Sigmoid colon (tissue), 6 donors: ENCODE measurements at regions not wholly inside any gene's neighbourhood (a gene's known extent, or its start where the extent isn't known, plus 50 kb on each side); places are given as distances from the start of the nearest gene placed in this dataset.

ENCODE experiments used
- DNase-seq: peaks from one replicate; pipeline ENCODE4 v3.0.0-alpha.2; 2019
- H3K27ac ChIP-seq, 4 donors: fragments of 200-600 bp; sonication (generic); one replicate each; pipeline ENCODE4 v1.5.1; 2016 to 2019; ENCODE audit warnings: mild to moderate bottlenecking in 1 of 4
- H3K27me3 ChIP-seq, 3 donors: fragments of 200-600 bp; sonication (generic); one replicate each; pipeline ENCODE4 v1.5.1; 2019; ENCODE audit warnings: mild to moderate bottlenecking in 1 of 3
- H3K36me3 ChIP-seq, 4 donors: fragments of 200-600 bp; sonication (generic); one replicate each; pipeline ENCODE4 v1.5.1; 2016 to 2019
- H3K4me1 ChIP-seq, 4 donors: fragments of 200-600 bp; sonication (generic); one replicate each; pipeline ENCODE4 v1.5.1; 2017 to 2019
- H3K4me3 ChIP-seq, 4 donors: fragments of 200-600 bp; sonication (generic); one replicate each; pipeline ENCODE4 v1.5.1; 2017 to 2019; ENCODE audit warnings: mild to moderate bottlenecking in 2 of 4, moderate library complexity in 1 of 4
- H3K9me3 ChIP-seq, 4 donors: fragments of 200-600 bp in 3 of 4; sonication (generic) in 3 of 4; one replicate each; pipeline versions ENCODE4 v1.5.1 to v1.6.1; 2013 to 2019
- EP300 ChIP-seq, 4 donors: sonication (generic); formaldehyde crosslinking; IDR thresholded peaks; one replicate each; pipeline ENCODE4 v1.6.1; 2017; ENCODE audit warnings: antibody characterized with exemption in 4 of 4
- POLR2A ChIP-seq, 2 donors: fragments of 450-650 bp; IDR thresholded peaks; one replicate each; pipeline ENCODE4 v1.6.1; 2016; ENCODE audit warnings: antibody characterized with exemption in 2 of 2, mild to moderate bottlenecking in 2 of 2, moderate library complexity in 2 of 2
- POLR2AphosphoS5 ChIP-seq, 4 donors: sonication (generic); formaldehyde crosslinking; IDR thresholded peaks; one replicate each; pipeline ENCODE4 v1.6.1; 2017; ENCODE audit warnings: antibody characterized with exemption in 4 of 4
- WGBS, 2 donors: extraction: QIAGEN DNeasy Blood & Tissue Kit; methylation state at CpG; one replicate each; pipeline ENCODE4 v1.1.7; 2013; 5-methylcytosine and 5-hydroxymethylcytosine counted together
- intact Hi-C: fragments of 100-400 bp; cut with DNase I; formaldehyde crosslinking; loops from one replicate; pipeline ENCODE4 v1.15.1; 2023
- TF ChIP-seq, protein P1 (sequence below), 4 experiments: fragments of 450-650 bp in 3 of 4; fragments of 200-600 bp in 1 of 4; IDR thresholded peaks; one replicate each; pipeline ENCODE4 v1.5.1; 2016 to 2019; ENCODE audit warnings: antibody characterized with exemption in 4 of 4, mild to moderate bottlenecking in 3 of 4, moderate library complexity in 2 of 4
- donor health status: healthy with polysubstance abuse.
- donor health status: healthy.

DNA sequence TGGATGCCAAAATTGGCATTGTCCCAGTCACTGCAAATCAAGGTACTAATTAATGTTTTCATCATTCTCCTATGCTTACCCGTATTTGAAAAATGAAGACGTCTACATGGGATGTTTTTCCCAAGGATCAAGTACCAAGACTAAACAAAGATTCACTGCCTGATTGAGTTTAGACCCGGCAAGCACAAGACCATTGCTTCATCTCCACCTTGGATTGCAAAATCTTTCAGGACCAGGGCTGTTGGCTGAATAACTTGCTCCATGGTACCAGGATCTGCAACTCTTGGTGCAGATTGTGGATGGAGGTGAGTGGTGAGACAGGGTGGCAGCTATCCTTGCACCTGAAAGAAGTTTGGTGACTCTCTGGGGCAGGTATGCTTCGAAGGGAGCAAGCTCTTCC, 122.5 kb upstream of the ETS2 start:
- DNase-seq = no peak
- Histone ChIP-seq H3K36me3 (no peaks in the 10 kb centered on the region), H3K27ac (no peak overlapping the region), H3K27me3 (peaks cover 0 to 2% (median 0%) of the 10 kb centered on the region in 3 donors), H3K4me1 (no peaks in the 10 kb centered on the region), H3K9me3 (no peaks in the 10 kb centered on the region), H3K4me3 (no peak overlapping the region)
- TF ChIP-seq POLR2AphosphoS5 (IDR thresholded peaks at IDR 0.05) = no peak
- TF ChIP-seq POLR2A (IDR thresholded peaks at IDR 0.05) = no peak
- TF ChIP-seq EP300 (IDR thresholded peaks at IDR 0.05) = no peak
- TF ChIP-seq, protein P1, sequence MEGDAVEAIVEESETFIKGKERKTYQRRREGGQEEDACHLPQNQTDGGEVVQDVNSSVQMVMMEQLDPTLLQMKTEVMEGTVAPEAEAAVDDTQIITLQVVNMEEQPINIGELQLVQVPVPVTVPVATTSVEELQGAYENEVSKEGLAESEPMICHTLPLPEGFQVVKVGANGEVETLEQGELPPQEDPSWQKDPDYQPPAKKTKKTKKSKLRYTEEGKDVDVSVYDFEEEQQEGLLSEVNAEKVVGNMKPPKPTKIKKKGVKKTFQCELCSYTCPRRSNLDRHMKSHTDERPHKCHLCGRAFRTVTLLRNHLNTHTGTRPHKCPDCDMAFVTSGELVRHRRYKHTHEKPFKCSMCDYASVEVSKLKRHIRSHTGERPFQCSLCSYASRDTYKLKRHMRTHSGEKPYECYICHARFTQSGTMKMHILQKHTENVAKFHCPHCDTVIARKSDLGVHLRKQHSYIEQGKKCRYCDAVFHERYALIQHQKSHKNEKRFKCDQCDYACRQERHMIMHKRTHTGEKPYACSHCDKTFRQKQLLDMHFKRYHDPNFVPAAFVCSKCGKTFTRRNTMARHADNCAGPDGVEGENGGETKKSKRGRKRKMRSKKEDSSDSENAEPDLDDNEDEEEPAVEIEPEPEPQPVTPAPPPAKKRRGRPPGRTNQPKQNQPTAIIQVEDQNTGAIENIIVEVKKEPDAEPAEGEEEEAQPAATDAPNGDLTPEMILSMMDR (IDR thresholded peaks at IDR 0.05) = no peak
- 81 to 82% methylated on average over 4 of the region's 4 CpGs for WGBS, 2 donors
- intact Hi-C loops = no loop called here

DNA sequence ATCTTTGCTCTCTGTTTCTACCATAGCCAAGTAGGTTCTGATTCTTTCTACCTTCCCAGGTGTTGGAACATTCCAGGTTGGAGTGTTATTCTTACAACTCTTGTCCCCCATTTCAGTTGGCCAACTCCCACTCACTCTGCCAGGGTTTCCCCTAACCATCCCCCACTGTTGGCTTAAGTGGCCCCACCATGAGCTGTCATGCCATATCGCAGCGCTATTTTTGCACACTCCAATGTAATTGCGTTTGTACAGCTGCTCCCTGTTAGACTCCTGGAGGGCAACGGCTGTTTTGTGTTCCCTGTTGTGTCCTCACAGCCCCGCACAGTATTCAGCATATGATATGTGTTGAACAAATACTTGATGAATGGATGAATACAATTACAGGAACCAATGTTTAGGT, 117.7 kb upstream of the ETS2 start:
- H3K9me3 ChIP-seq = peaks cover 0 to 3% (median 0%) of the 10 kb centered on the region in 4 donors
- DNase-seq = no peak
- H3K27ac ChIP-seq = no peak overlapping the region
- no peaks in the 10 kb centered on the region for H3K36me3 ChIP-seq
- H3K27me3 ChIP-seq = no peaks in the 10 kb centered on the region
- intact Hi-C loops = no loop called here
- no peak overlapping the region for H3K4me3 ChIP-seq
- TF ChIP-seq, protein P1 (IDR thresholded peaks at IDR 0.05) = no peak
- TF ChIP-seq EP300 (IDR thresholded peaks at IDR 0.05) (no peak), POLR2A (IDR thresholded peaks at IDR 0.05) (no peak), POLR2AphosphoS5 (IDR thresholded peaks at IDR 0.05) (no peak)
- no peaks in the 10 kb centered on the region for H3K4me1 ChIP-seq
- WGBS, 2 donors = 40 to 76% methylated on average over 5 of the region's 5 CpGs

DNA sequence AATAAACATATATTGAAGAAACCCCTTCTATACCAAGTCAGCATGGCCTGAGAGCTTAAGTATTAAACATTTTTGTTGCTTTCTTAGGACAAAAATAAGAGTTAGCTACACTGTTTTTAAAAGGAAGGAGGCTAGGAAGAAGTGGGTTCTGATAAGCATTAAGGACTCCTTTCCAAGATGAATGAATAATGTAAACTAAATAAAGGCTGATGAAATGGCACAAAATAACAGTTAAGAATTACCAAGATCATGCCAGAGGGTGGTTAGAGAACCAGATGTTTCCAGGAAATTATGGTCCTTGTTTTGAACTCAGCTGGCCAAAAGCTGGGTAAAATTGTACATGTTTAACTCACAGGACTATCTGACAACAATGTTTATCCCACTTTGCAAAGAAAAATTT, 114.1 kb upstream of the ETS2 start:
- no peaks in the 10 kb centered on the region for H3K27me3 ChIP-seq
- no peaks in the 10 kb centered on the region for H3K36me3 ChIP-seq
- no peaks in the 10 kb centered on the region for H3K4me1 ChIP-seq
- H3K4me3 ChIP-seq = no peak overlapping the region
- intact Hi-C loops = no loop called here
- TF ChIP-seq, protein P1 (IDR thresholded peaks at IDR 0.05) = no peak
- TF ChIP-seq EP300 (IDR thresholded peaks at IDR 0.05) (no peak), POLR2A (IDR thresholded peaks at IDR 0.05) (no peak), POLR2AphosphoS5 (IDR thresholded peaks at IDR 0.05) (no peak)
- DNase-seq = no peak
- H3K27ac ChIP-seq = no peak overlapping the region
- peaks cover 0 to 3% (median 0%) of the 10 kb centered on the region in 4 donors for H3K9me3 ChIP-seq

DNA sequence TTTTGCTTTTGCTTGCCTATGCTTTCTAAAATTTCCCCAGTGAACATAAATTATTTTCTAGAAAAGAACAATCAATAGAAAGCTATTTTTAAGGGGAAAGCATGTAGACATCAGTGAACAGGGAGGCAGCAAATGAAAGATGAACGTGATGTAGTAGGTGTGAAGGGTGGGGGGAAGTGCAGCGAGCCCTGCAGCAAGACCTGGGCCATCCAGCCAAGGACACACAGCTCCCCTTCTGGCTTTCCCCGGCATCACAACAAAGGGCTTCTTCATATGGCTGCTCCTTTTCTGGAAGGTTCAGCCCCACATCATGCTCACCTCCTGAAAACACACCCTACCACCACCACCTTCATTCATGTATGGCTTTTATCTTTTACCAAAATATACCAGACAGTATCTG, 109.2 kb upstream of the ETS2 start:
- no peaks in the 10 kb centered on the region for H3K4me1 ChIP-seq
- TF ChIP-seq EP300 (IDR thresholded peaks at IDR 0.05) (no peak), POLR2AphosphoS5 (IDR thresholded peaks at IDR 0.05) (no peak), POLR2A (IDR thresholded peaks at IDR 0.05) (no peak)
- TF ChIP-seq, protein P1 (IDR thresholded peaks at IDR 0.05) = no peak
- intact Hi-C loops = no loop called here
- 88 to 91% methylated on average over 3 of the region's 3 CpGs for WGBS, 2 donors
- peaks cover 0 to 30% (median 7%) of the 10 kb centered on the region in 3 donors for H3K27me3 ChIP-seq
- DNase-seq = no peak
- H3K27ac ChIP-seq = no peak overlapping the region
- peaks cover 0 to 3% (median 0%) of the 10 kb centered on the region in 4 donors for H3K9me3 ChIP-seq
- no peak overlapping the region for H3K4me3 ChIP-seq
- no peaks in the 10 kb centered on the region for H3K36me3 ChIP-seq

DNA sequence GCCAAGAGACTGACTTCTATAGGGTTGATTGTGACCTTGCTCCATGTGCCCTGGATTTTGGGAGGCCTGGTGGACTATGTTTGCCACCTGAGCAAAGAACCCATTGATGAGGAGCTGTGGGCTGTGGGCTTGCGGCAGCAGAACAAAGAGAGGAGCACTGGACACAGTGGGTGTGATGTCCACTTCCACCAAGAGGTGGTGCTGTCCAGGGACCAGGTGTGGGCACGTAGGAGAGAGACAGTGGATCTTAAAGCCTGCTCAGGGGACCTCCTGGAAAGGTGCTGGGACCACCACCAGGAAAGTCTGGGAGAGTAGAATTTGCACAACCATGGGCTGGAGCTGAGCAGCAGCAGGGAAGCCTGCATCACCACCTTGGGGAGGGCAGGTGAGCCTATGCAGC, 106.7 kb upstream of the ETS2 start:
- Histone ChIP-seq H3K27me3 (peaks cover 0 to 41% (median 7%) of the 10 kb centered on the region in 3 donors), H3K4me1 (peaks cover 0 to 9% (median 6%) of the 10 kb centered on the region in 4 donors), H3K9me3 (no peaks in the 10 kb centered on the region), H3K4me3 (no peak overlapping the region), H3K27ac (no peak overlapping the region), H3K36me3 (no peaks in the 10 kb centered on the region)
- WGBS, 2 donors = 81 to 86% methylated on average over 2 of the region's 2 CpGs
- intact Hi-C loops = no loop called here
- TF ChIP-seq, protein P1 (IDR thresholded peaks at IDR 0.05) = no peak
- TF ChIP-seq EP300 (IDR thresholded peaks at IDR 0.05) (no peak), POLR2AphosphoS5 (IDR thresholded peaks at IDR 0.05) (no peak), POLR2A (IDR thresholded peaks at IDR 0.05) (no peak)
- DNase-seq = no peak
